K562 (cell line): ENCODE measurements at regions not wholly inside any gene's neighbourhood (a gene's known extent, or its start where the extent isn't known, plus 50 kb on each side); places are given as distances from the start of the nearest gene placed in this dataset.

Experiments
- ATAC-seq: fragments of 200-7000 bp; cut with Tn5 transposase; 3 replicates; pipeline ENCODE4 v1.9.1; 2020; ENCODE audit warnings: moderate library complexity
- BruUV-seq: library from RNA; stranded (reverse); fragments of 400-500 nt; replicated peaks from 2 replicates; lab custom pipeline; 2021; lab: Mats Ljungman, UMichigan
- CTCF ChIA-PET: fragments of 300-600 bp; formaldehyde crosslinking; extraction: SDS; loops from one replicate; lab custom pipeline; 2021; ENCODE audit warnings: low intra/inter-chr PET ratio; lab: Yijun Ruan, JAX
- POLR2A ChIA-PET: fragments of 300-600, 350-650 bp; sonication (Branson Sonifier 250); formaldehyde crosslinking; extraction: SDS; loops from one replicate; lab custom pipeline; 2021; ENCODE audit warnings: antibody characterized with exemption, inconsistent platforms; lab: Yijun Ruan, JAX
- DNase-seq, 4 experiments: peaks; one replicate each; pipeline versions ENCODE4 v3.0.0 to v3.0.0-alpha.2; 2011 to 2018; ENCODE audit warnings: low spot score in 3 of 4, mixed read lengths in 3 of 4; ENCODE audit errors: extremely low read depth in 1 of 4
- FAIRE-seq: peaks from 2 replicates; lab custom pipeline; 2011; peaks lifted over from hg19 to GRCh38; lab: Jason Lieb, UNC
- H2AFZ ChIP-seq: 2 replicates; pipeline ENCODE4 v1.6.0; 2011; ENCODE audit warnings: low read depth, low read length, control low read depth, inconsistent platforms
- H3K27ac ChIP-seq: fragments of 200-600 bp; 3 replicates; pipeline ENCODE4 v1.8.0; 2011; ENCODE audit warnings: low read depth, mild to moderate bottlenecking, control low read depth, inconsistent platforms, low read length, moderate library complexity, mixed read lengths; ENCODE audit errors: extremely low read depth
- H3K27me3 ChIP-seq, 2 experiments: fragments of 300-600 bp in 1 of 2; 2 replicates in 1 of 2; 3 replicates in 1 of 2; pipeline versions ENCODE4 v1.6.0 to v1.8.0; 2011; ENCODE audit warnings: inconsistent platforms in 2 of 2, low read length in 2 of 2, mild to moderate bottlenecking in 1 of 2, mixed read lengths in 1 of 2, moderate library complexity in 1 of 2; ENCODE audit not compliant: control insufficient read depth in 2 of 2, insufficient read depth in 2 of 2
- H3K36me3 ChIP-seq: fragments of 300-600 bp; 3 replicates; pipeline ENCODE4 v1.8.0; 2011; ENCODE audit warnings: mild to moderate bottlenecking, low read length, inconsistent platforms; ENCODE audit not compliant: control insufficient read depth, insufficient read depth
- H3K4me1 ChIP-seq, 2 experiments: fragments of 200-600 bp in 1 of 2; replicated peaks in 1 of 2; 2 replicates in 1 of 2; 3 replicates in 1 of 2; pipeline versions ENCODE4 v1.5.1 to v1.8.0; 2011; ENCODE audit warnings: inconsistent platforms in 2 of 2, low read length in 2 of 2, mild to moderate bottlenecking in 1 of 2, mixed read lengths in 1 of 2, moderate library complexity in 1 of 2; ENCODE audit not compliant: control insufficient read depth in 2 of 2, insufficient read depth in 2 of 2
- H3K4me2 ChIP-seq: 2 replicates; pipeline ENCODE4 v1.6.1; 2011; ENCODE audit warnings: low read length, control low read depth, inconsistent platforms, mixed read lengths; ENCODE audit not compliant: insufficient read depth
- H3K4me3 ChIP-seq: fragments of 200-600 bp; sonication (generic), shearing (Covaris generic); 2 replicates; pipeline ENCODE4 v1.5.1; 2016; ENCODE audit warnings: control low read depth, inconsistent platforms
- H3K79me2 ChIP-seq: fragments of 200-600 bp; 3 replicates; pipeline ENCODE4 v1.8.0; 2011; ENCODE audit warnings: low read length, inconsistent platforms; ENCODE audit not compliant: control insufficient read depth, insufficient read depth
- H3K9ac ChIP-seq, 2 experiments: 2 replicates each; pipeline versions ENCODE4 v1.6.0 to v1.6.1; 2011; ENCODE audit warnings: low read depth in 2 of 2, low read length in 2 of 2, control low read depth in 1 of 2, inconsistent platforms in 1 of 2, mild to moderate bottlenecking in 1 of 2, mixed read lengths in 1 of 2; ENCODE audit not compliant: insufficient read depth in 1 of 2
- H3K9me1 ChIP-seq: one replicate; pipeline ENCODE4 v1.6.0; 2011; ENCODE audit warnings: inconsistent platforms, mild to moderate bottlenecking, low read length, moderate library complexity; ENCODE audit not compliant: control insufficient read depth, insufficient read depth
- H3K9me3 ChIP-seq: replicated peaks from 2 replicates; pipeline ENCODE4 v1.5.1; 2011; ENCODE audit warnings: low read depth, low read length, inconsistent platforms; ENCODE audit not compliant: control insufficient read depth, insufficient read depth
- H4K20me1 ChIP-seq: replicated peaks from 2 replicates; pipeline ENCODE4 v1.6.1; 2011; ENCODE audit warnings: low read length, inconsistent platforms, mixed read lengths; ENCODE audit not compliant: control insufficient read depth, insufficient read depth
- CBX5 ChIP-seq: IDR thresholded peaks from 2 replicates; pipeline ENCODE4 v1.6.1; 2014; ENCODE audit warnings: low read depth, borderline replicate concordance
- CREB3 ChIP-seq: fragments of 450-650 bp; conservative IDR thresholded peaks from 2 replicates; pipeline ENCODE4 v1.6.1; 2016; ENCODE audit warnings: missing genetic modification characterization, low read depth, mild to moderate bottlenecking, missing compliant biosample characterization, moderate library complexity
- EZH2 ChIP-seq: IDR thresholded peaks from 2 replicates; pipeline ENCODE4 v1.6.1; 2012; ENCODE audit warnings: low read depth, mild to moderate bottlenecking, inconsistent platforms, low read length, borderline replicate concordance
- FOXK2 ChIP-seq, 2 experiments: fragments of 450-650 bp; IDR thresholded peaks in 1 of 2; conservative IDR thresholded peaks in 1 of 2; 2 replicates each; pipeline ENCODE4 v1.6.1; 2016; ENCODE audit warnings: low read depth in 2 of 2, mild to moderate bottlenecking in 1 of 2
- HMG20B ChIP-seq: fragments of 250-450 bp; sonication (Bioruptor Pico); IDR thresholded peaks from 2 replicates; pipeline ENCODE4 v1.5.0; 2021; ENCODE audit warnings: mild to moderate bottlenecking
- KHSRP ChIP-seq: fragments of 450-650 bp; IDR thresholded peaks from 2 replicates; pipeline ENCODE4 v1.6.1; 2017
- KLF1 ChIP-seq: fragments of 450-650 bp; IDR thresholded peaks from 2 replicates; pipeline ENCODE4 v1.6.1; 2016; ENCODE audit warnings: missing genetic modification characterization, missing compliant biosample characterization
- MXI1 ChIP-seq: IDR thresholded peaks from 2 replicates; pipeline ENCODE4 v1.6.1; 2011; ENCODE audit warnings: low read depth, mild to moderate bottlenecking, improper control_type of control experiment, low read length
- NUFIP1 ChIP-seq: fragments of 450-650 bp; IDR thresholded peaks from 2 replicates; pipeline ENCODE4 v1.6.1; 2018; ENCODE audit not compliant: partially characterized antibody
- POLR2A ChIP-seq: fragments of 450-650 bp; conservative IDR thresholded peaks from 2 replicates; pipeline ENCODE4 v1.6.1; 2016
- ZBTB8A ChIP-seq: fragments of 450-650 bp; IDR thresholded peaks from 2 replicates; pipeline ENCODE4 v1.6.1; 2018; ENCODE audit warnings: mild to moderate bottlenecking, moderate library complexity; ENCODE audit not compliant: partially characterized antibody
- ZNF174 ChIP-seq: fragments of 250-450 bp; sonication (Bioruptor Pico); IDR thresholded peaks from 2 replicates; pipeline ENCODE4 v1.4.0; 2020; ENCODE audit warnings: mild to moderate bottlenecking
- ZNF431 ChIP-seq: sonication (generic); formaldehyde crosslinking; IDR thresholded peaks from 2 replicates; pipeline ENCODE4 v1.8.0; 2022; ENCODE audit warnings: mild to moderate bottlenecking, missing genetic modification reagents
- ZNF778 ChIP-seq: fragments of 450-650 bp; formaldehyde crosslinking; IDR thresholded peaks from 2 replicates; pipeline ENCODE4 v1.4.0; 2020; ENCODE audit warnings: mild to moderate bottlenecking, moderate library complexity
- WGBS: fragments of 100-300 bp; shearing (Covaris generic); methylation state at CpG from one replicate; pipeline ENCODE4 v1.1.6; 2016; ENCODE audit warnings: low coverage, mixed read lengths; ENCODE audit not compliant: insufficient coverage; ENCODE audit errors: missing lambda C conversion rate; 5-methylcytosine and 5-hydroxymethylcytosine counted together
- in situ Hi-C: fragments of 300-500 bp; cut with MboI; formaldehyde crosslinking; loops from 4 replicates; pipeline ENCODE4 v1.15.0; 2018; ENCODE audit warnings: inconsistent platforms, mixed read lengths
- intact Hi-C: fragments of 100-400 bp; cut with micrococcal nuclease; formaldehyde crosslinking; loops from 2 replicates; pipeline ENCODE4 v1.14.2; 2022
- TF ChIP-seq, protein P1 (sequence below): sonication (generic); formaldehyde crosslinking; IDR thresholded peaks from 2 replicates; pipeline ENCODE4 v1.8.0; 2022; ENCODE audit warnings: mild to moderate bottlenecking, missing genetic modification reagents
- TF ChIP-seq, protein P2 (sequence below): sonication (generic); formaldehyde crosslinking; IDR thresholded peaks from 2 replicates; pipeline ENCODE4 v1.8.1; 2022; ENCODE audit warnings: missing genetic modification reagents

DNA sequence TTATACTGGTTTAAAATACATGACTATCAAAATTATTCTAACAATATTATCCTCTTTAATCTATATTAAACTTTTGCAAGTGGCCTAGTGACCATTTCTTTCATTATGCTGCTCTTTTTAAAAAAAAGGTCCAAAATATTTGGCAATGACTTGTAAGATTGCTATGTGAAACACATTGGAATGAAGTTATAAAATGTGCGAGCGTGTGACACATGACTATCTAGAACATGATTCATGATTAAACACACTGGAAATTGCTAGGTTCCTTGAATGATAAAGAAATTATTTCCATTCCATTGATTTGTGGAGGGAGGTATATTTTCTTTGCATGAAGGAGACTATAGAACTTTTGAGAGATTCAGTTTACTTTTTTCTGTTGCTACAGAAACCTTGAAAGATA lies 739.1 kb downstream of the DIAPH3 start:
- Histone ChIP-seq H3K27ac (no peak overlapping the region), H3K9me1 (no peaks in the 10 kb centered on the region), H4K20me1 (no peaks in the 10 kb centered on the region), H3K9me3 (no peaks in the 10 kb centered on the region), H3K4me1 (no peaks in the 10 kb centered on the region), H3K4me2 (no peak overlapping the region), H3K4me3 (no peak overlapping the region), H3K36me3 (no peaks in the 10 kb centered on the region), H3K27me3 (peaks cover 0 to 8% of the 10 kb centered on the region in 2 experiments; a peak in 1 of 5 replicates), H2AFZ (no peak overlapping the region), H3K79me2 (no peaks in the 10 kb centered on the region), H3K9ac (no peak overlapping the region)
- POLR2A ChIA-PET: no interaction called here
- CTCF ChIA-PET: no interaction called here
- in situ Hi-C loops (no loop called here), intact Hi-C loops (no loop called here)
- WGBS: 4% methylated on average over 2 of the region's 2 CpGs
- no peak for ATAC-seq
- no peak for DNase-seq
- no TSS peak for BruUV-seq
- no peak for FAIRE-seq
- TF ChIP-seq CREB3 (tag) (no peak), FOXK2 (conservative IDR thresholded peaks at IDR 0.05 in 1 of 2, IDR thresholded peaks at IDR 0.05 in 1 of 2; ENCODE audit: low read depth in 2 of 2) (no peak), MXI1 (no peak), ZNF174 (no peak), NUFIP1 (no peak), ZNF431 (no peak), EZH2 (no peak), KHSRP (no peak), HMG20B (CRISPR knock-in tag) (no peak), KLF1 (no peak), ZNF778 (no peak), CBX5 (no peak), ZBTB8A (no peak), POLR2A (no peak)
- TF ChIP-seq, protein P1, sequence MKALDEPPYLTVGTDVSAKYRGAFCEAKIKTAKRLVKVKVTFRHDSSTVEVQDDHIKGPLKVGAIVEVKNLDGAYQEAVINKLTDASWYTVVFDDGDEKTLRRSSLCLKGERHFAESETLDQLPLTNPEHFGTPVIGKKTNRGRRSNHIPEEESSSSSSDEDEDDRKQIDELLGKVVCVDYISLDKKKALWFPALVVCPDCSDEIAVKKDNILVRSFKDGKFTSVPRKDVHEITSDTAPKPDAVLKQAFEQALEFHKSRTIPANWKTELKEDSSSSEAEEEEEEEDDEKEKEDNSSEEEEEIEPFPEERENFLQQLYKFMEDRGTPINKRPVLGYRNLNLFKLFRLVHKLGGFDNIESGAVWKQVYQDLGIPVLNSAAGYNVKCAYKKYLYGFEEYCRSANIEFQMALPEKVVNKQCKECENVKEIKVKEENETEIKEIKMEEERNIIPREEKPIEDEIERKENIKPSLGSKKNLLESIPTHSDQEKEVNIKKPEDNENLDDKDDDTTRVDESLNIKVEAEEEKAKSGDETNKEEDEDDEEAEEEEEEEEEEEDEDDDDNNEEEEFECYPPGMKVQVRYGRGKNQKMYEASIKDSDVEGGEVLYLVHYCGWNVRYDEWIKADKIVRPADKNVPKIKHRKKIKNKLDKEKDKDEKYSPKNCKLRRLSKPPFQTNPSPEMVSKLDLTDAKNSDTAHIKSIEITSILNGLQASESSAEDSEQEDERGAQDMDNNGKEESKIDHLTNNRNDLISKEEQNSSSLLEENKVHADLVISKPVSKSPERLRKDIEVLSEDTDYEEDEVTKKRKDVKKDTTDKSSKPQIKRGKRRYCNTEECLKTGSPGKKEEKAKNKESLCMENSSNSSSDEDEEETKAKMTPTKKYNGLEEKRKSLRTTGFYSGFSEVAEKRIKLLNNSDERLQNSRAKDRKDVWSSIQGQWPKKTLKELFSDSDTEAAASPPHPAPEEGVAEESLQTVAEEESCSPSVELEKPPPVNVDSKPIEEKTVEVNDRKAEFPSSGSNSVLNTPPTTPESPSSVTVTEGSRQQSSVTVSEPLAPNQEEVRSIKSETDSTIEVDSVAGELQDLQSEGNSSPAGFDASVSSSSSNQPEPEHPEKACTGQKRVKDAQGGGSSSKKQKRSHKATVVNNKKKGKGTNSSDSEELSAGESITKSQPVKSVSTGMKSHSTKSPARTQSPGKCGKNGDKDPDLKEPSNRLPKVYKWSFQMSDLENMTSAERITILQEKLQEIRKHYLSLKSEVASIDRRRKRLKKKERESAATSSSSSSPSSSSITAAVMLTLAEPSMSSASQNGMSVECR (CRISPR knock-in tag): no peak
- TF ChIP-seq, protein P2, sequence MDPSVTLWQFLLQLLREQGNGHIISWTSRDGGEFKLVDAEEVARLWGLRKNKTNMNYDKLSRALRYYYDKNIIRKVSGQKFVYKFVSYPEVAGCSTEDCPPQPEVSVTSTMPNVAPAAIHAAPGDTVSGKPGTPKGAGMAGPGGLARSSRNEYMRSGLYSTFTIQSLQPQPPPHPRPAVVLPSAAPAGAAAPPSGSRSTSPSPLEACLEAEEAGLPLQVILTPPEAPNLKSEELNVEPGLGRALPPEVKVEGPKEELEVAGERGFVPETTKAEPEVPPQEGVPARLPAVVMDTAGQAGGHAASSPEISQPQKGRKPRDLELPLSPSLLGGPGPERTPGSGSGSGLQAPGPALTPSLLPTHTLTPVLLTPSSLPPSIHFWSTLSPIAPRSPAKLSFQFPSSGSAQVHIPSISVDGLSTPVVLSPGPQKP (CRISPR knock-in tag): no peak
